Right renal pelvis (tissue), 4 donors: ENCODE measurements at regions not wholly inside any gene's neighbourhood (a gene's known extent, or its start where the extent isn't known, plus 50 kb on each side); places are given as distances from the start of the nearest gene placed in this dataset.

Source experiments
- DNase-seq, 4 donors: peaks; one replicate each; pipeline ENCODE4 v3.0.0-alpha.2; 2013; ENCODE audit warnings: low read depth in 4 of 4, low spot score in 3 of 4, missing footprints in 1 of 4

- no peak for DNase-seq
Measured at GRCh38 chr15:88322461-88322860, 65.9 kb upstream of the NTRK3 start.

- no peak for DNase-seq
Measured at GRCh38 chr15:88321271-88321670, 64.7 kb upstream of the NTRK3 start.

GRCh38 chr15:88316586-88316985, 60.0 kb upstream of the NTRK3 start:
- DNase-seq = no peak

GRCh38 chr15:88315221-88315878, 58.8 kb upstream of the NTRK3 start:
- DNase-seq = no peak

GRCh38 chr15:88312941-88313579, 56.5 kb upstream of the NTRK3 start:
- no peak for DNase-seq

GRCh38 chr15:88309363-88309762, 52.8 kb upstream of the NTRK3 start:
- DNase-seq = no peak

- no peak for DNase-seq
Measured at GRCh38 chr15:88307344-88307743, 50.8 kb upstream of the NTRK3 start.
